Erythroblast (primary cell): ENCODE measurements at regions not wholly inside any gene's neighbourhood (a gene's known extent, or its start where the extent isn't known, plus 50 kb on each side); places are given as distances from the start of the nearest gene placed in this dataset.
"Not testable (repeated sequence)": the region's sequence is repeated elsewhere in the genome, so short reads cannot be mapped to it uniquely, and the experiment has no call there.

Experiments
- DNase-seq, 2 experiments: peaks; one replicate each; lab custom pipeline; 2025; lab: John Stamatoyannopoulos, UW
- GATA1 ChIP-seq: IDR thresholded peaks from 2 replicates; pipeline ENCODE4 v1.6.1; 2011; ENCODE audit warnings: low read depth, mild to moderate bottlenecking, control low read depth, low read length, moderate library complexity
- POLR2A ChIP-seq: IDR thresholded peaks from 2 replicates; pipeline ENCODE4 v1.6.1; 2011; ENCODE audit warnings: mild to moderate bottlenecking, low read length

- no peak for TF ChIP-seq GATA1
- TF ChIP-seq POLR2A: no peak
- DNase-seq: no peak
Measured at GRCh38 chr3:94615275-94616065, 552.6 kb downstream of the NSUN3 start.

GRCh38 chr3:94616833-94617232, 554.0 kb downstream of the NSUN3 start:
- DNase-seq: no peak
- TF ChIP-seq POLR2A (no peak), GATA1 (no peak)

- no peak for DNase-seq
- TF ChIP-seq POLR2A (no peak), GATA1 (no peak)
Measured at GRCh38 chr3:94617312-94617711, 554.5 kb downstream of the NSUN3 start.

- no peak for TF ChIP-seq POLR2A
- no peak for TF ChIP-seq GATA1
- DNase-seq: no peak
Measured at GRCh38 chr3:94619643-94620042, 556.8 kb downstream of the NSUN3 start.

GRCh38 chr3:94626573-94626972, 563.7 kb downstream of the NSUN3 start:
- no peak for DNase-seq
- TF ChIP-seq GATA1 (no peak), POLR2A (no peak)

- TF ChIP-seq POLR2A (no peak), GATA1 (no peak)
- no peak for DNase-seq
Measured at GRCh38 chr3:94627689-94628088, 564.8 kb downstream of the NSUN3 start.

GRCh38 chr3:94643400-94643799, 580.5 kb downstream of the NSUN3 start:
- no peak for TF ChIP-seq GATA1
- no peak for TF ChIP-seq POLR2A
- DNase-seq: no peak

GRCh38 chr3:94645790-94646189, 582.9 kb downstream of the NSUN3 start:
- no peak for TF ChIP-seq GATA1
- no peak for TF ChIP-seq POLR2A
- DNase-seq: no peak

GRCh38 chr3:94647131-94647530, 584.3 kb downstream of the NSUN3 start:
- TF ChIP-seq GATA1 (no peak), POLR2A (no peak)
- no peak for DNase-seq

- DNase-seq: not testable (repeated sequence)
Measured at GRCh38 chr3:94648270-94649180, 585.7 kb downstream of the NSUN3 start.

GRCh38 chr3:94654096-94654495, 591.2 kb downstream of the NSUN3 start:
- no peak for DNase-seq
- TF ChIP-seq POLR2A: no peak
- no peak for TF ChIP-seq GATA1

GRCh38 chr3:94665922-94666321, 603.1 kb downstream of the NSUN3 start:
- no peak for DNase-seq
- TF ChIP-seq GATA1 (no peak), POLR2A (no peak)

GRCh38 chr3:94671078-94671477, 608.2 kb downstream of the NSUN3 start:
- no peak for DNase-seq
- TF ChIP-seq GATA1 (no peak), POLR2A (no peak)

GRCh38 chr3:94673876-94674275, 611.0 kb downstream of the NSUN3 start:
- DNase-seq: no peak
- no peak for TF ChIP-seq POLR2A
- TF ChIP-seq GATA1: no peak

- TF ChIP-seq GATA1: no peak
- no peak for TF ChIP-seq POLR2A
- no peak for DNase-seq
Measured at GRCh38 chr3:94686208-94686607, 623.3 kb downstream of the NSUN3 start.
